GM23248 (cell line): ENCODE measurements at regions not wholly inside any gene's neighbourhood (a gene's known extent, or its start where the extent isn't known, plus 50 kb on each side); places are given as distances from the start of the nearest gene placed in this dataset.

ENCODE experiments used
- DNase-seq: peaks from one replicate; pipeline ENCODE4 v3.0.0-alpha.2; 2015
- H2AFZ ChIP-seq: fragments of 200-600 bp; sonication (generic); 2 replicates; pipeline ENCODE4 v1.6.1; 2016; ENCODE audit warnings: antibody characterized with exemption
- H3F3A ChIP-seq: fragments of 200-600 bp; sonication (generic); 2 replicates; pipeline ENCODE4 v1.6.1; 2016; ENCODE audit warnings: mild to moderate bottlenecking, antibody characterized with exemption, mixed run types; ENCODE audit not compliant: insufficient read depth
- H3K27ac ChIP-seq: fragments of 200-600 bp; sonication (generic); 2 replicates; pipeline ENCODE4 v1.5.1; 2016; ENCODE audit warnings: mild to moderate bottlenecking
- H3K27me3 ChIP-seq: fragments of 200-600 bp; sonication (generic); replicated peaks from 2 replicates; pipeline ENCODE4 v1.6.1; 2016; ENCODE audit warnings: mild to moderate bottlenecking; ENCODE audit not compliant: insufficient read depth
- H3K36me3 ChIP-seq: fragments of 200-600 bp; sonication (generic); 2 replicates; pipeline ENCODE4 v1.6.1; 2016; ENCODE audit warnings: low read depth, mild to moderate bottlenecking
- H3K4me1 ChIP-seq: fragments of 200-600 bp; sonication (generic); 2 replicates; pipeline ENCODE4 v1.6.1; 2016; ENCODE audit warnings: mild to moderate bottlenecking; ENCODE audit not compliant: insufficient read depth
- H3K4me2 ChIP-seq: fragments of 200-600 bp; sonication (generic); one replicate; pipeline ENCODE4 v1.6.1; 2016; ENCODE audit warnings: mild to moderate bottlenecking; ENCODE audit not compliant: unreplicated experiment
- H3K4me3 ChIP-seq: fragments of 200-600 bp; sonication (generic); 2 replicates; pipeline ENCODE4 v1.5.1; 2016; ENCODE audit warnings: mild to moderate bottlenecking
- H3K79me2 ChIP-seq: fragments of 200-600 bp; sonication (generic); 2 replicates; pipeline ENCODE4 v1.6.1; 2016; ENCODE audit warnings: mild to moderate bottlenecking; ENCODE audit not compliant: insufficient read depth
- H3K9ac ChIP-seq: fragments of 200-600 bp; sonication (generic); 2 replicates; pipeline ENCODE4 v1.6.1; 2016; ENCODE audit warnings: mild to moderate bottlenecking
- H3K9me2 ChIP-seq: fragments of 200-600 bp; sonication (generic); 2 replicates; pipeline ENCODE4 v1.6.1; 2016; ENCODE audit warnings: mixed run types, mild to moderate bottlenecking, moderate library complexity; ENCODE audit not compliant: insufficient read depth
- H3K9me3 ChIP-seq: fragments of 200-600 bp; sonication (generic); one replicate; pipeline ENCODE4 v1.6.1; 2017; ENCODE audit warnings: low read depth
- H4K20me1 ChIP-seq: fragments of 200-600 bp; sonication (generic); 2 replicates; pipeline ENCODE4 v1.6.0; 2016; ENCODE audit not compliant: insufficient read depth
- EZH2 ChIP-seq: fragments of 200-600 bp; sonication (generic); IDR thresholded peaks from 2 replicates; pipeline ENCODE4 v1.6.1; 2018; ENCODE audit warnings: antibody characterized with exemption, mild to moderate bottlenecking; ENCODE audit not compliant: insufficient read depth, poor library complexity, severe bottlenecking
- EZH2phosphoT487 ChIP-seq: fragments of 200-600 bp; sonication (generic); IDR thresholded peaks from 2 replicates; pipeline ENCODE4 v1.6.1; 2018; ENCODE audit warnings: antibody characterized with exemption, moderate library complexity, mild to moderate bottlenecking, low read depth; ENCODE audit not compliant: insufficient read depth
- WGBS, 2 experiments: methylation state at CpG; one replicate each; pipeline ENCODE4 v1.1.6; 2015 to 2017; ENCODE audit warnings: low lambda C conversion rate in 2 of 2, low coverage in 1 of 2; ENCODE audit errors: missing lambda C conversion rate in 2 of 2; 5-methylcytosine and 5-hydroxymethylcytosine counted together
- in situ Hi-C: fragments of 300-500 bp; cut with MboI; formaldehyde crosslinking; loops from 2 replicates; pipeline ENCODE4 v1.15.0; 2020

DNA sequence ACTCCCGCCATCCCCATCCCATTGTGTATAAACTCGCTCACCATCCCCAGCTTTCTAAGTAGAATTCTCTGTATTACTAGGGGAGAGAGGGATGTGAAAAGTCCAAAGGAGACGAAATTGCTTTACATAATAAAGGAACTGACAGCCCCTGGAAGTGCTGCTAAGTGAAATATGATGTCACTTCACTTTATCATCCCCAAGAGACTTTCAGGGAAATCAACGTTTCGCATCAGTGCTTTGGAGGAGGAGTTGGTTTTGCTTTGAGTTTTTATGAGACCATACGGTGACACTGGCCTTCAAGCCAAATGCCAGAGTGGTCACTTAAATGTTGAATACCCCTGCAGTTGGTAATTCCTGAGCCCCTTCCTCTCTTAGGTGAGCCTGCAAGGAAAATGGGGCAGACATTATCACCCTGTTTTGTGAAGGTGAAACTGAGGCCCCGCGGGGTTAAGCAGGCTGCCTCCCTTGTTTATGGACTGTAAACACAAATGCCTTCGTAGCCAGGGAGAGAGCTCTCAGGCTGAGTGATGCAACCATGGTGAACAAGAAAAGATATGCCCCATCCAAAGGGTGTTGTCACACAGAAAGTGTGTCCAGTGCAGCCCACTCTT is 58.4 kb upstream of the KAZN start:
- no peaks in the 10 kb centered on the region for H3K36me3 ChIP-seq
- no peak overlapping the region for H3K4me2 ChIP-seq
- H2AFZ ChIP-seq, result no peak overlapping the region
- no peaks in the 10 kb centered on the region for H3K9me2 ChIP-seq
- H3K27me3 ChIP-seq, result no peaks in the 10 kb centered on the region
- peaks cover 11% of the 10 kb centered on the region; the same call in 1 of the 2 replicates for H3F3A ChIP-seq
- no peak overlapping the region for H3K9ac ChIP-seq
- no peaks in the 10 kb centered on the region for H4K20me1 ChIP-seq
- H3K27ac ChIP-seq, result no peak overlapping the region
- TF ChIP-seq EZH2, result no peak
- TF ChIP-seq EZH2phosphoT487, result no peak
- H3K4me1 ChIP-seq, result peaks cover 13% of the 10 kb centered on the region
- no peak overlapping the region for H3K4me3 ChIP-seq
- WGBS, 2 experiments, result 74% methylated on average over 9 of the region's 9 CpGs
- no peaks in the 10 kb centered on the region for H3K9me3 ChIP-seq
- no peaks in the 10 kb centered on the region for H3K79me2 ChIP-seq
- DNase-seq, result no peak
- in situ Hi-C loops, result no loop called here

DNA sequence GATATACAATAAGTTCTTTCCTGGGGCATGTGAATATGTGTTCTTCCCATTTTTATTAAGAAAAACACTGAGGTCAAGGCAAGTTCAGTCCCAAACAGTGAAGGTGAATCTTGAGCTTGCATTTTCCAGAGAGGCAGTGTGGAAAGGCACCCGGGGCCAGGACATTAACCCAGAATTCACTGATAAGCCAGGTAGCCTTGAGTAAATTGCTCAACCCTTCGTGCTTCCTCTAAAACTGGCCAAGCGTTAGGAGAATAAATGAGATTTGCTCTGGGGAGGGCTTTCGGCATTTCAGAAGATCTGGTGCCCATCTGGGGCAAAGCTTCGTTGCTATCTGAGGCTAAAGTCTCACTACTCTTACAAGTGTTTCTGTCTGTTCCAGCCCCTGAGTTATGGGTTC is 57.1 kb upstream of the KAZN start:
- no peak for DNase-seq
- no peak overlapping the region for H2AFZ ChIP-seq
- no peaks in the 10 kb centered on the region for H3K79me2 ChIP-seq
- no peaks in the 10 kb centered on the region for H3K36me3 ChIP-seq
- no peak for TF ChIP-seq EZH2phosphoT487
- TF ChIP-seq EZH2, result no peak
- H3K27ac ChIP-seq, result no peak overlapping the region
- H3K4me1 ChIP-seq, result peaks cover 13% of the 10 kb centered on the region
- no peaks in the 10 kb centered on the region for H3K9me2 ChIP-seq
- peaks cover 11% of the 10 kb centered on the region; the same call in 1 of the 2 replicates for H3F3A ChIP-seq
- H3K9me3 ChIP-seq, result no peaks in the 10 kb centered on the region
- no peak overlapping the region for H3K4me2 ChIP-seq
- H3K9ac ChIP-seq, result no peak overlapping the region
- H4K20me1 ChIP-seq, result no peaks in the 10 kb centered on the region
- H3K27me3 ChIP-seq, result no peaks in the 10 kb centered on the region
- in situ Hi-C loops, result no loop called here
- WGBS, 2 experiments, result 87 to 93% methylated on average over 5 of the region's 5 CpGs
- no peak overlapping the region for H3K4me3 ChIP-seq

DNA sequence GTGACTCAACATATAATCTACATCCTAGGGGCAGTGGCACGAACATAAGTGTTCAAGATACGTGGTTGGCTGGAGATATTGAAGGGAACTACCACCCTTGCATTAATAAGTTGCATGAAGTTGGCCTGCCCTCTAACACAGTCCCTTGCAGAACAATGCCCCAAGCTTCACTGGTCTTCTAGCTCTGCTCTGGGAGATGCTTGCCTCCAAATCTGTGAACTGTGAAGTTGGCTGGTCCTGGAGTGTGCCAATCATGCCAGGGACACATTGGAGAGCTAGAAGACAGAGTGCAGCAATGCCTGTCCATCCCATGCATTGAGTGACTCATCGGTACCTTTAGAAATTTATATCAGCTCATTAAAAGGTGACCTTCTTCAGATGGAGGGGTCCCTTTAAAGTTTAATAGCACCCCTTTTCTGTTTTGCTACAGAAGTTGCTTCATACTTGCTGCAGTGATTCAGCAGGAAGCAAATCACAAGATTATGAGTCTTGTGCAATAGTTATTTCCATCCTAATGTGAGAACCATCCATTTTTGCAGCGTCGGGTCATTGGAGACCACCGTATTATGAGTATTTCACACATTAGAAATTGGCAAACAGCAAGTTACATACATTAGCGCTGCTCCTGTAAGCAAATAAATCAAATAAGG is 55.2 kb upstream of the KAZN start:
- peak overlapping the region; percentile 42 for H3K27ac ChIP-seq
- H3K9me2 ChIP-seq, result no peaks in the 10 kb centered on the region
- 32 to 36% methylated on average over 7 of the region's 7 CpGs for WGBS, 2 experiments
- no peaks in the 10 kb centered on the region for H3K36me3 ChIP-seq
- H3K4me1 ChIP-seq, result peaks cover 13% of the 10 kb centered on the region
- H3K9ac ChIP-seq, result no peak overlapping the region
- H3K4me3 ChIP-seq, result no peak overlapping the region
- H4K20me1 ChIP-seq, result no peaks in the 10 kb centered on the region
- H3F3A ChIP-seq, result peaks cover 11% of the 10 kb centered on the region; the same call in 1 of the 2 replicates
- no peaks in the 10 kb centered on the region for H3K27me3 ChIP-seq
- no peak for TF ChIP-seq EZH2
- TF ChIP-seq EZH2phosphoT487, result no peak
- no peak overlapping the region for H3K4me2 ChIP-seq
- in situ Hi-C loops, result no loop called here
- no peak overlapping the region for H2AFZ ChIP-seq
- no peaks in the 10 kb centered on the region for H3K9me3 ChIP-seq
- DNase-seq, result peak; percentile 78
- no peaks in the 10 kb centered on the region for H3K79me2 ChIP-seq

DNA sequence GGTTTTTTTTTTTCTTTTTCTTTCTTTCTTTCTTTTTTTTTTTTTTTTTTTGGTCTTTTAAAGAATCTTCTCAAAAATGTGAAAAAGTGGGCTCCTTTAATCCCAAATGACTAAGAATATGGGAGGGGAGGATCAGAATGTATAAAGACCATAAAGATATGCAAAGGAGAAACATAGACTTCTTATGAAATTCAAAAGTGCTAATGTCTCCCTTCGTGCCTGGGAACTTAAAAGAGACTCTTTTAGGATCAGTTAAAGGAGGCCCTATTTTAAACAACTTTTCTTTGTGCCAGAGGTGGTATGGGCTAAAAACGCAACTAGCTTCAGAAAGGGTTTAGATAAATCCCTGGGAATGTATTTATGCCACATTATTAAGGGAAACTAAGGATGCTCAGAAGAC is 54.2 kb upstream of the KAZN start:
- H3F3A ChIP-seq, result peaks cover 11% of the 10 kb centered on the region; the same call in 1 of the 2 replicates
- H3K4me3 ChIP-seq, result no peak overlapping the region
- peaks cover 13% of the 10 kb centered on the region for H3K4me1 ChIP-seq
- H3K9me3 ChIP-seq, result no peaks in the 10 kb centered on the region
- TF ChIP-seq EZH2phosphoT487, result no peak
- TF ChIP-seq EZH2, result no peak
- no peaks in the 10 kb centered on the region for H3K36me3 ChIP-seq
- 92 to 94% methylated on average over 2 of the region's 2 CpGs for WGBS, 2 experiments
- H2AFZ ChIP-seq, result no peak overlapping the region
- no peaks in the 10 kb centered on the region for H4K20me1 ChIP-seq
- in situ Hi-C loops, result no loop called here
- H3K79me2 ChIP-seq, result no peaks in the 10 kb centered on the region
- H3K27ac ChIP-seq, result no peak overlapping the region
- H3K27me3 ChIP-seq, result no peaks in the 10 kb centered on the region
- no peak overlapping the region for H3K4me2 ChIP-seq
- DNase-seq, result no peak
- H3K9me2 ChIP-seq, result no peaks in the 10 kb centered on the region
- no peak overlapping the region for H3K9ac ChIP-seq
